IPS-18a (cell line): ENCODE measurements at regions not wholly inside any gene's neighbourhood (a gene's known extent, or its start where the extent isn't known, plus 50 kb on each side); places are given as distances from the start of the nearest gene placed in this dataset.
"Not testable (repeated sequence)": the region's sequence is repeated elsewhere in the genome, so short reads cannot be mapped to it uniquely, and the experiment has no call there.

Experiments used
- H3K27ac ChIP-seq: one replicate; pipeline ENCODE4 v1.5.1; 2013; ENCODE audit warnings: low read length
- H3K27me3 ChIP-seq: one replicate; pipeline ENCODE4 v1.6.1; 2013; ENCODE audit warnings: mild to moderate bottlenecking, low read length; ENCODE audit not compliant: control insufficient read depth, insufficient read depth
- H3K36me3 ChIP-seq: one replicate; pipeline ENCODE4 v1.6.1; 2013; ENCODE audit warnings: low read depth, low read length; ENCODE audit not compliant: control insufficient read depth
- H3K4me1 ChIP-seq: one replicate; pipeline ENCODE4 v1.6.1; 2013; ENCODE audit warnings: low read depth, low read length; ENCODE audit not compliant: control insufficient read depth
- H3K4me3 ChIP-seq: one replicate; pipeline ENCODE4 v1.5.1; 2013; ENCODE audit warnings: low read length
- H3K9ac ChIP-seq: one replicate; pipeline ENCODE4 v1.6.1; 2013; ENCODE audit warnings: mild to moderate bottlenecking, low read length, moderate library complexity
- H3K9me3 ChIP-seq: one replicate; pipeline ENCODE4 v1.6.1; 2013; ENCODE audit warnings: low read depth, low read length; ENCODE audit not compliant: control insufficient read depth

GRCh38 chr12:89829434-89829975 lies 120.9 kb upstream of the ATP2B1 start:
- Histone ChIP-seq H3K4me3 (no peak overlapping the region), H3K9me3 (no peaks in the 10 kb centered on the region), H3K9ac (no peak overlapping the region), H3K36me3 (no peaks in the 10 kb centered on the region), H3K27me3 (no peaks in the 10 kb centered on the region), H3K4me1 (no peaks in the 10 kb centered on the region), H3K27ac (no peak overlapping the region)

- H3K4me1 ChIP-seq: no peaks in the 10 kb centered on the region
- H3K4me3 ChIP-seq: no peak overlapping the region
- no peaks in the 10 kb centered on the region for H3K9me3 ChIP-seq
- no peaks in the 10 kb centered on the region for H3K27me3 ChIP-seq
- H3K36me3 ChIP-seq: no peaks in the 10 kb centered on the region
- no peak overlapping the region for H3K9ac ChIP-seq
- H3K27ac ChIP-seq: no peak overlapping the region
These were observed 119.9 kb upstream of the ATP2B1 start for GRCh38 chr12:89828575-89828974.

- no peak overlapping the region for H3K27ac ChIP-seq
- H3K4me1 ChIP-seq: no peaks in the 10 kb centered on the region
These were observed 119.0 kb upstream of the ATP2B1 start for GRCh38 chr12:89827592-89827991.

GRCh38 chr12:89826468-89826867 lies 117.8 kb upstream of the ATP2B1 start:
- no peak overlapping the region for H3K4me3 ChIP-seq
- H3K36me3 ChIP-seq: no peaks in the 10 kb centered on the region
- no peaks in the 10 kb centered on the region for H3K9me3 ChIP-seq
- no peak overlapping the region for H3K9ac ChIP-seq
- peaks cover 5% of the 10 kb centered on the region for H3K4me1 ChIP-seq
- H3K27me3 ChIP-seq: no peaks in the 10 kb centered on the region
- H3K27ac ChIP-seq: no peak overlapping the region

More at GRCh38 chr12:89827592-89827991, 119.0 kb upstream of the ATP2B1 start:
- no peak overlapping the region for H3K4me3 ChIP-seq
- no peaks in the 10 kb centered on the region for H3K36me3 ChIP-seq
- no peaks in the 10 kb centered on the region for H3K27me3 ChIP-seq
- H3K9ac ChIP-seq: no peak overlapping the region
- H3K9me3 ChIP-seq: no peaks in the 10 kb centered on the region

- Histone ChIP-seq H3K27me3 (no peaks in the 10 kb centered on the region), H3K9ac (no peak overlapping the region), H3K36me3 (no peaks in the 10 kb centered on the region), H3K4me1 (peaks cover 5% of the 10 kb centered on the region), H3K27ac (no peak overlapping the region), H3K9me3 (no peaks in the 10 kb centered on the region), H3K4me3 (no peak overlapping the region)
These were observed 117.2 kb upstream of the ATP2B1 start for GRCh38 chr12:89825591-89826449.

GRCh38 chr12:89824822-89825221 lies 116.2 kb upstream of the ATP2B1 start:
- Histone ChIP-seq H3K4me1 (peaks cover 5% of the 10 kb centered on the region), H3K27ac (no peak overlapping the region), H3K4me3 (no peak overlapping the region), H3K27me3 (no peaks in the 10 kb centered on the region), H3K9me3 (no peaks in the 10 kb centered on the region), H3K36me3 (no peaks in the 10 kb centered on the region), H3K9ac (no peak overlapping the region)

GRCh38 chr12:89822992-89823391 lies 114.4 kb upstream of the ATP2B1 start:
- H3K27me3 ChIP-seq, H3K9me3 ChIP-seq, H3K4me3 ChIP-seq, H3K4me1 ChIP-seq, H3K9ac ChIP-seq, H3K36me3 ChIP-seq, H3K27ac ChIP-seq: not testable (repeated sequence)

GRCh38 chr12:89821896-89822295 lies 113.3 kb upstream of the ATP2B1 start:
- Histone ChIP-seq H3K36me3 (no peaks in the 10 kb centered on the region), H3K9me3 (no peaks in the 10 kb centered on the region), H3K27me3 (no peaks in the 10 kb centered on the region), H3K4me1 (peaks cover 5% of the 10 kb centered on the region), H3K27ac (no peak overlapping the region), H3K4me3 (no peak overlapping the region), H3K9ac (no peak overlapping the region)

GRCh38 chr12:89817501-89818226 lies 109.0 kb upstream of the ATP2B1 start:
- Histone ChIP-seq H3K9me3 (no peaks in the 10 kb centered on the region), H3K36me3 (no peaks in the 10 kb centered on the region), H3K27me3 (no peaks in the 10 kb centered on the region), H3K9ac (no peak overlapping the region), H3K4me1 (peaks cover 5% of the 10 kb centered on the region), H3K4me3 (no peak overlapping the region), H3K27ac (no peak overlapping the region)

GRCh38 chr12:89815225-89815624 lies 106.6 kb upstream of the ATP2B1 start:
- Histone ChIP-seq H3K36me3 (no peaks in the 10 kb centered on the region), H3K9me3 (no peaks in the 10 kb centered on the region), H3K27ac (no peak overlapping the region), H3K4me3 (no peak overlapping the region), H3K27me3 (no peaks in the 10 kb centered on the region), H3K4me1 (no peaks in the 10 kb centered on the region), H3K9ac (no peak overlapping the region)

GRCh38 chr12:89803412-89803811 lies 94.8 kb upstream of the ATP2B1 start:
- Histone ChIP-seq H3K4me1 (no peaks in the 10 kb centered on the region), H3K27ac (no peak overlapping the region), H3K36me3 (no peaks in the 10 kb centered on the region), H3K9ac (no peak overlapping the region), H3K9me3 (no peaks in the 10 kb centered on the region), H3K4me3 (no peak overlapping the region), H3K27me3 (no peaks in the 10 kb centered on the region)
